ENCODE measurements at regions not wholly inside any gene's neighbourhood (a gene's known extent, or its start where the extent isn't known, plus 50 kb on each side); places are given as distances from the start of the nearest gene placed in this dataset.

DNA sequence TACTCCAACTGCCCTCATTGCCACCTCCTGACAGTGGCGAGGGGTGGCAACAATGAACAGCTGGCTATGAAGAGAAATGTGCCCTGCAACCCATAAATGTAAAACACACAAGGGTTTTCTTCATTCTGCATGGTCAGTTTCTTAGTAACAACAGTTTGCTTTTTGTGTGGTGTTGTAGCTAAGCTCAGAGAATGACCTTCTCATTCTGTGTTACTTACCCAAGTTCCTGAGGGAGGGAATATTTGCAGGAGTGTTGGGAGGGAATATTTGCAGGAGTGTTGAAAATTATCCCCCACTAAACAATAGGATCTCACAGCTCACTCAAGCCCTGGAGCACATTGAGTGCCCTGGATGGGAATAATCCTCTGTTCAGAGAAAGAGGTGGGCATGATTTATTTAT lies 456.4 kb upstream of the CDH4 start:
- TF ChIP-seq CTCF (IDR thresholded peaks at IDR 0.05) (no peak), EZH2phosphoT487 (IDR thresholded peaks at IDR 0.05) (no peak)
